ENCODE measurements at regions not wholly inside any gene's neighbourhood (a gene's known extent, or its start where the extent isn't known, plus 50 kb on each side); places are given as distances from the start of the nearest gene placed in this dataset.

DNA sequence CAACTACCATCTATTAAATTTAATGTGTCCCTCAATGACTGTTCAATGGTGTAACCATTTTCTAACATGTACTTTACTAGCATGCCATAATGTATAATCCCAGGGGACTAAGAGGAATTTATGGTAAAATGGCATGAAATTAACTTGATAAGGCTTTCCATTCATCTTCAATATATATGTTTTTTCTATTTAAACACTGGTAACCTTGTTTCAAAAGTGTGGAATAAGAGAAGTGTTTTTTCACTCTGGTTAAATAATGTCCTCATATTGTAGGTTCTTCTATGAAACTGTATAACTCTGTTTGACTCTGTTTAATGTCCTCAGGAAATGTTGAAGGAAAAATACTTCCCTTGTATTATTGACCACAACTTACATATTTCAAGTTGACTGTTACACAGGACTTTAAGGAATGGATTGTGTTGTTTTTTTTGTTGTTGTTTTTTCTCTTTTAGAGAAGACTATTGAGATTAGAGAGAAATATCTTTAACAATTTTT lies 113.8 kb upstream of the ARSJ start:
- Histone ChIP-seq H3K4me1 (no peaks in the 10 kb centered on the region), H3K4me3 (no peak overlapping the region), H3K9me3 (no peaks in the 10 kb centered on the region), H3K36me3 (no peaks in the 10 kb centered on the region), H3K27me3 (no peaks in the 10 kb centered on the region), H3K27ac (no peak overlapping the region)
- in situ Hi-C loops (cut with MboI; ENCODE audit: low sequenced_read_pairs in 4 of 4) (no loop called here), intact Hi-C loops (cut with DNase I; ENCODE audit: low total_unique reads) (no loop called here)
- ATAC-seq (no peak), DNase-seq (no peak)
- TF ChIP-seq, protein P1, sequence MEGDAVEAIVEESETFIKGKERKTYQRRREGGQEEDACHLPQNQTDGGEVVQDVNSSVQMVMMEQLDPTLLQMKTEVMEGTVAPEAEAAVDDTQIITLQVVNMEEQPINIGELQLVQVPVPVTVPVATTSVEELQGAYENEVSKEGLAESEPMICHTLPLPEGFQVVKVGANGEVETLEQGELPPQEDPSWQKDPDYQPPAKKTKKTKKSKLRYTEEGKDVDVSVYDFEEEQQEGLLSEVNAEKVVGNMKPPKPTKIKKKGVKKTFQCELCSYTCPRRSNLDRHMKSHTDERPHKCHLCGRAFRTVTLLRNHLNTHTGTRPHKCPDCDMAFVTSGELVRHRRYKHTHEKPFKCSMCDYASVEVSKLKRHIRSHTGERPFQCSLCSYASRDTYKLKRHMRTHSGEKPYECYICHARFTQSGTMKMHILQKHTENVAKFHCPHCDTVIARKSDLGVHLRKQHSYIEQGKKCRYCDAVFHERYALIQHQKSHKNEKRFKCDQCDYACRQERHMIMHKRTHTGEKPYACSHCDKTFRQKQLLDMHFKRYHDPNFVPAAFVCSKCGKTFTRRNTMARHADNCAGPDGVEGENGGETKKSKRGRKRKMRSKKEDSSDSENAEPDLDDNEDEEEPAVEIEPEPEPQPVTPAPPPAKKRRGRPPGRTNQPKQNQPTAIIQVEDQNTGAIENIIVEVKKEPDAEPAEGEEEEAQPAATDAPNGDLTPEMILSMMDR (IDR thresholded peaks at IDR 0.05 in 4 of 5, conservative IDR thresholded peaks at IDR 0.05 in 1 of 5): no peak
- TF ChIP-seq POLR2A (IDR thresholded peaks at IDR 0.05): no peak

GRCh38 chr4:114100288-114101031 lies 121.0 kb upstream of the ARSJ start:
- no peak for TF ChIP-seq POLR2A (IDR thresholded peaks at IDR 0.05)
- TF ChIP-seq, protein P1 (IDR thresholded peaks at IDR 0.05 in 4 of 5, conservative IDR thresholded peaks at IDR 0.05 in 1 of 5): no peak
- in situ Hi-C loops (cut with MboI; ENCODE audit: low sequenced_read_pairs in 4 of 4): no loop called here
- no peak for DNase-seq
- Histone ChIP-seq H3K36me3 (no peaks in the 10 kb centered on the region), H3K27ac (no peak overlapping the region), H3K9me3 (no peaks in the 10 kb centered on the region), H3K27me3 (no peaks in the 10 kb centered on the region), H3K4me1 (no peaks in the 10 kb centered on the region), H3K4me3 (no peak overlapping the region)
- intact Hi-C loops (cut with DNase I; ENCODE audit: low total_unique reads): no loop called here
- no peak for ATAC-seq

GRCh38 chr4:114103908-114104307 lies 124.5 kb upstream of the ARSJ start:
- H3K9me3 ChIP-seq: no peaks in the 10 kb centered on the region
- no peak overlapping the region for H3K27ac ChIP-seq
- no peaks in the 10 kb centered on the region for H3K27me3 ChIP-seq
- no peaks in the 10 kb centered on the region for H3K4me1 ChIP-seq
- intact Hi-C loops (cut with DNase I; ENCODE audit: low total_unique reads) (no loop called here), in situ Hi-C loops (cut with MboI; ENCODE audit: low sequenced_read_pairs in 4 of 4) (no loop called here)
- TF ChIP-seq, protein P1 (IDR thresholded peaks at IDR 0.05 in 4 of 5, conservative IDR thresholded peaks at IDR 0.05 in 1 of 5): no peak
- no peak for TF ChIP-seq POLR2A (IDR thresholded peaks at IDR 0.05)
- no peaks in the 10 kb centered on the region for H3K36me3 ChIP-seq
- DNase-seq (no peak), ATAC-seq (no peak)
- no peak overlapping the region for H3K4me3 ChIP-seq

GRCh38 chr4:114108869-114109268 lies 129.4 kb upstream of the ARSJ start:
- H3K4me3 ChIP-seq: no peak overlapping the region
- no peaks in the 10 kb centered on the region for H3K36me3 ChIP-seq
- H3K27me3 ChIP-seq: no peaks in the 10 kb centered on the region
- TF ChIP-seq, protein P1 (IDR thresholded peaks at IDR 0.05 in 4 of 5, conservative IDR thresholded peaks at IDR 0.05 in 1 of 5): no peak
- no peak for TF ChIP-seq POLR2A (IDR thresholded peaks at IDR 0.05)
- no peaks in the 10 kb centered on the region for H3K4me1 ChIP-seq
- ATAC-seq (no peak), DNase-seq (no peak)
- H3K27ac ChIP-seq: no peak overlapping the region
- H3K9me3 ChIP-seq: no peaks in the 10 kb centered on the region
- intact Hi-C loops (cut with DNase I; ENCODE audit: low total_unique reads) (no loop called here), in situ Hi-C loops (cut with MboI; ENCODE audit: low sequenced_read_pairs in 4 of 4) (no loop called here)

All from gastrocnemius medialis (tissue), 4 donors.